Neural cell (in vitro differentiated cells): ENCODE measurements at regions not wholly inside any gene's neighbourhood (a gene's known extent, or its start where the extent isn't known, plus 50 kb on each side); places are given as distances from the start of the nearest gene placed in this dataset.

Source experiments
- CTCF ChIP-seq: fragments of 450-650 bp; IDR thresholded peaks from 2 replicates; pipeline ENCODE4 v1.5.1; 2014; ENCODE audit warnings: antibody characterized with exemption, mild to moderate bottlenecking, moderate library complexity; ENCODE audit not compliant: poor library complexity, severe bottlenecking
- EP300 ChIP-seq: fragments of 450-650 bp; conservative IDR thresholded peaks from 2 replicates; pipeline ENCODE4 v1.6.1; 2014; ENCODE audit warnings: antibody characterized with exemption, mild to moderate bottlenecking, moderate library complexity; ENCODE audit not compliant: poor library complexity, severe bottlenecking
- EZH2 ChIP-seq: fragments of 200-600, 300-800 bp; shearing (Covaris generic), sonication (generic); IDR thresholded peaks from 2 replicates; pipeline ENCODE4 v1.6.1; 2014; ENCODE audit warnings: antibody characterized with exemption, low read length, borderline replicate concordance, mild to moderate bottlenecking; ENCODE audit not compliant: insufficient read depth, poor library complexity, severe bottlenecking
- POLR2AphosphoS5 ChIP-seq: IDR thresholded peaks from 2 replicates; pipeline ENCODE4 v1.6.1; 2012

GRCh38 chr5:40277161-40277906 lies 402.4 kb upstream of the PTGER4 start:
- TF ChIP-seq CTCF, result no peak
- TF ChIP-seq EZH2, result no peak
- TF ChIP-seq EP300, result no peak
- TF ChIP-seq POLR2AphosphoS5, result no peak
